HG02588 (cell line): ENCODE measurements at regions not wholly inside any gene's neighbourhood (a gene's known extent, or its start where the extent isn't known, plus 50 kb on each side); places are given as distances from the start of the nearest gene placed in this dataset.

Experiments
- ATAC-seq: cut with Tn5 transposase; IDR thresholded peaks from one replicate; pipeline ENCODE4 v1.9.1; 2021; ENCODE audit warnings: mild to moderate bottlenecking, moderate library complexity; ENCODE audit not compliant: unreplicated experiment

DNA sequence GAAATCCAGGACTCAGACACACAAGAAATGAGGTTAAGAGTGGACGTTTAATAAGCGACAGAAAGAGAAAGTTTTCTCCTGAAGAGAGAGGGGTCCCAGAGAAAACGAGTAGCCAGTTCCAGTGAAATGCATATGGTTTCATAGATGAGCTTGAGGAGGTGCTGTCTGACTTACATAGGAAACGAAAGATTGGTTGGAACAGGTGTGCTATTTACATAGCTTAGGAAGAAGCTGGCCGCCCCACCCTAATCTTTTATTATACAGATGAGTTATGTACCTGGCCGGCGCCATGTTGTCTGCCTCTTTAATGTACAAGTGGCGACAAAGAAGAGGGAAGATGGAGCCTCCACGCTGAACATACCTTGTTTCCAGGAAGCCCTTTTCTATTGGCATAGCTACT lies 223.0 kb downstream of the SLC6A15 start:
- no peak for ATAC-seq

DNA sequence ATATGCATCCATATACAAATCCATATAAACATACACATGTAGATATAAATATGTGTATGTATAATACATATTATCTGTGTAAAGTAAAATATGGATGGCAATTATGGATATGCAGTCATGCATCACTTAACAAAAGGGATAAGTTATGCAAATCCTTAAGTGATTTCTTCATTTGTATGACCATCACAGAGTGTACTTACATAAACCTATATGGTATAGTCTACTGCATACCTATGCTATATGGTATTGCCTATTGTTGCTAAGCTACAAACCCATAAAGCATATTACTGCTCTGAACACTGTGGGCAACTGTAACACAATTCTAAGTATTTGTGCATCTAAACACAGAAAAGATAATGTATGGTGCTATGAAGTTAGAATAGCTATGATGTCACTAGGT lies 227.2 kb downstream of the SLC6A15 start:
- ATAC-seq, result no peak

DNA sequence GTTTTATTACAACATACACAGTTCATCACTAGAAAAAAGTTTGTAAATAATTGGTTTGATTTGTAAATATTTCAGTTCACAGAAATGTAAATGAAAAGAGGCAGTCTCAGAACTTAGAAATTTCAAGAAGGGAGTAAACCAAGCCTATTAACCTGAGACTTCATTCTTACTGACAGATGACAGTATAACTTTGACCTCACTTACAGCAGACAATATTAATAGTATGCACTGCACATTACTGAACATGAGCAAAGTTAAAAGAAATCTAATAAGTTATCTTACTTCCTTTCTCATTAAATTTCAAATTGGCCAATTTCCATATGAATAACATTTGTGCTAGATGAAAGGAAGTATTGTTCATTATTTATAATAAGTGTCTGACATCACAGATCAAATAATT lies 235.8 kb downstream of the SLC6A15 start:
- no peak for ATAC-seq

DNA sequence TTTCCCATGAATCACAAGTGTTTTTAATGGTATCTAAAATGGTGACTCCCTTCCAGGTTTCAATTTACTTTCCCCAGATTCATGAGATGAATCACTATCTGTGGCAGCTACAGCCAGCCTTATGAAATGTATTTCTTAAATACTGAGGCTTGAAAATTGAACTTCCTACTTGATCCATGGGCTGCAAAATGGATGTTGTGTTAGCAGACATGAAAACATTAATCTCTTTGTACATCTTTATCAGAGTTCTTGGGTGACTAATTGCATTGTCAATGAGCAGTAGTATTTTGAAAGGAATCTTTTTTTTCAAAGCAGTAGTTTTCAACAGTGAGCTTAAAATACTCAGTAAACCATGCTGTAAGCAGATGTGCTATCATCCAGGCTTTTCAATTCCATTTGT lies 250.8 kb downstream of the SLC6A15 start:
- no peak for ATAC-seq

DNA sequence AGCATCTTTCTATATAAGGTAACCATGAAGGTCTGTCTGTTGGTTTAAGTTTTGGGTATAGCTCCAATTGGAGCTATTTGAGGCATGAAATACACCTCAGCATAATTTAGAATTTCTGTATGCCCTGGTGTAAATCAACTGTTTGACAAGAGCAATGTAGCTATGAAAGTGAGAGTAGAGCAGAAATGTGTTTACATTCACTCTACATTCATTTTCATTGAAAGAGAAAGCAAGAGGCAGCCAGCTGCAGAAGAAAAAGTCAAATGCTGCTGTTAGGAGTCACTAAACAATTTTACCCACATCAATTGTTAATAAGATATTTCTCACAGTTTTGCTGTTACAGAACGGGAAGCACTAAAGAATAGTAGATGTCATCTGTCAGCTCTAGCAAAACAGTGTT lies 252.5 kb downstream of the SLC6A15 start:
- no peak for ATAC-seq

DNA sequence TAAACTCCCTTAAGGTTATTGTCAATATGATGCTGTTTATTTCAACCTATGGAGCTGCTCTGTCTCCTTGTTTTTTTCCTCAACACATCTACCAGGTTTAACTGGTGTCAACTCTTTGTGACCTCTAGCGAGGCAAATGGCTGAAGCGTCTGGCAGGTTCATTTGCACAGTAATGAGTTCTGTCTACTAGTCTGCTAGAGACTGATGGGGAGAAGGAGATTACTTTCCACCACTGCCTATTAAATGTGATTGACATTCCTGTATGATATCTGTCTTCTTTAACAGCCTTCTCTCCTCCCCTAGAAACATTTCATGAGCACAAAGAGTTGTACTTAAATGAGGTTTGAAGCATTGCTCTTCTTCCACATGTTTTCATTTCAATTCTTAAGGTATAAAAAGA lies 253.7 kb downstream of the SLC6A15 start:
- no peak for ATAC-seq

DNA sequence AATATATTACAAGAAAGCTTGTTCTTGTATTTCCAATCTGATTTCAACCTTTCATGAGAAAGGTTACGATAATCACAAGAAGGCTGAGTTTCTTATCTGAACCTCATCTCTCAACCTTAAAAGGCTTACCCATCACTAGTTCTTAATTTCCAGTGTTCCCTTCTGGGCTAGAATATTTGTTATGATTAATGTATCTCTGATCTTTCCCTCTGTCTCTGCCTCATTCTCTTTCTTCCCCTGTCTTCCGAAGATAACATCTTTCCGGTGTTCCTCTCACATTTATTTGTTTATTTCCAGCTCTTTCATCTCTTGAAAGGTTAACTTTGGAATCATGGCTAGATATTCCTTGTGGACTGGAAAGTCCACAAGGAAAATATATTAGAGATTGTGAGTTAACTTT lies 255.9 kb downstream of the SLC6A15 start:
- ATAC-seq, result no peak

DNA sequence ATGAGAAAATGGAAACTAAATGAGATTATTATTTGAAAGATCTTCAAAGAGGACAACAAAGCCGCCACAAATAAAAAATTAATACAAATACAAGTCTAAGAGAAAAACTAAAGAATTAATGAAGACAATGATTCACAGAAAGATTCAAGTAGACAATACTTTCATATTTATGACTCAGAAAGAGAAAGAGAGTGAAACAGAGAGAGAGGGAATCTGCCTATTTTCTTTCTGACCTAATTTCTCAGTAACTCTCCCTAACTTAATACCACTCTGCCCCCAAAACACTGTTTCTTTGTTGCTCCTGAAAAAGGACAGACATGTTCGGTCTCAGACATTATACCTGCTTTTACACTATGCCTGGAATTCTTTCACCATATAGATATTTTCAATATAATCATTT lies 259.1 kb downstream of the SLC6A15 start:
- no peak for ATAC-seq

DNA sequence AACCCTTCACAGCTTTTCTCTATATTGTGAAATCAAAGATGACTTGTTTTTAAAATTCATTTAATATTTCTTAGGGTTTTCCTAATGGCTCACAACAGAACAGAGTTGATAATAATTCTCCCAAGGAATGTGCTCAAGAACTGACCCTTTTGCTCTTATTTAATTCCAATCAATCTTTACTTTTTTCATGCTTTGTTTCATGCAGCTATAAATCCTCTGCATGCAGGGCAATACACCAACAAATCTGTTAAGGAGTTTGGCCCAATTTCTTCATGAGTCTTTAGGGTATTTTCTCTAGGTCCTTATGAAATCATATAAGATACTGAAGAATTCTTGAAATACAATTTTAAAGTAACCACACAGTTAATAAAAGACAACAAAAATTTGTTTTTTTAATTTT lies 264.2 kb downstream of the SLC6A15 start:
- ATAC-seq, result no peak

DNA sequence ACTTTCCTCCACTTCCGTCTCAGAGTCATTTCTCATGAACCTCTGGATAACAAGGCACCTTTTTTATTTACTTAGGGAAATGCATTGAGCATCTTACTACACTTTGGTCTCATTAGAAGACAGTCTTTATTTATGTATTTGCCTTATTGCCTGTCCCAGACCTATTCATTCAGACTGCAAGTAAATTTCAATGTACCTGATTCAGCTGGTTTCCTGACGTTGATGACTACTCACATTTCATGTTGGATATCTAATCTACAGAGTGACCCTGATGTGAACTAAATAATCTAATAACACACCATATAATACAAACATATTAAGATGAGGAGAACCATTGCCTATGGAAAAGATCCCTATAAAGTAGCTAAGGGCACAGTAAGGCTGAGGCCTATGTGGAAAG lies 267.7 kb downstream of the SLC6A15 start:
- no peak for ATAC-seq

DNA sequence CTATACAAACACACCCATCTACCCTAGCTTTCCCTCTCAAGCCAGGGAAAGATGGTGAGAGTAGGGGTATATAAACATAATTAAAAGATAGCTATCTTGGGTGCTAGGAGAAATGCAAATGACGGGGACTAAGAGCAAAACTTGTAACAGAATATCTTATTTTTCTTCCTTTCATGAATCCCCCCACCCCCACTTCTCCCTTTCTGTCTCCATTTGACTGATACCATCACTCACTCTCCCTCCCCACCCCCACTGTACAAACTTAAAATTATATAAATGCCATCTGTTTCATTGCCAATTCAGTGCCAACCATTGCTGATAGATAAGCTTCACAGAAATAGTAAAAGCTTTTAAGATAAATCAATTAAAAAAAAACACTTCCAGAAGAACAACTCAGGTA lies 268.6 kb downstream of the SLC6A15 start:
- no peak for ATAC-seq

DNA sequence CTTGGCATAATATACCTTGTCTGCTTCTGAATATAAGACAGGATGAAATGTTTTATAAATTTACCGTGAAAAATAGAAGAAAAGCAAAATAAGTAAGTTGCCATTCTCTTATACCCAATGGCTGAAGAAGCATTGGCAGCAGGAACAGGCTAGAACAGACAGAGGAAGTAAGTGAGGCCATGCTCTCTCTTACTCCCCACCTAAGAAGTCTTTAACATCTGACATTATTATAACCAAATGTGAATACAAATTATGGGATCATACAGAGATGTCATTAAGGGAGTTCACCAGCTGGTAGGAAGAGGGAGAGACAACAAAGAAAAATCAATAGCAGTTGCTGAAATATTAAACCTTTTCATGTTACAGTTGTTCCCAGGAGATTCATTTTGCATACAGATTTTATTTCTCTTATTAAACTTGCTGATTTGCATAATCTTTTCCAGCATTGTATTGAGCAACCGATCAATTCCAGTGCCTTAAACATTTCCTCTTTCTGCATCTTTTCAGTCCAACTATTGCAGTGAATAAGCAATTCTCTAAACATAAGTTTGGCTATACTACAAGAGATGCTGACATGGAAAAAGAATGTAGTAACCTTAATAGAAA lies 270.6 kb downstream of the SLC6A15 start:
- ATAC-seq, result no peak

DNA sequence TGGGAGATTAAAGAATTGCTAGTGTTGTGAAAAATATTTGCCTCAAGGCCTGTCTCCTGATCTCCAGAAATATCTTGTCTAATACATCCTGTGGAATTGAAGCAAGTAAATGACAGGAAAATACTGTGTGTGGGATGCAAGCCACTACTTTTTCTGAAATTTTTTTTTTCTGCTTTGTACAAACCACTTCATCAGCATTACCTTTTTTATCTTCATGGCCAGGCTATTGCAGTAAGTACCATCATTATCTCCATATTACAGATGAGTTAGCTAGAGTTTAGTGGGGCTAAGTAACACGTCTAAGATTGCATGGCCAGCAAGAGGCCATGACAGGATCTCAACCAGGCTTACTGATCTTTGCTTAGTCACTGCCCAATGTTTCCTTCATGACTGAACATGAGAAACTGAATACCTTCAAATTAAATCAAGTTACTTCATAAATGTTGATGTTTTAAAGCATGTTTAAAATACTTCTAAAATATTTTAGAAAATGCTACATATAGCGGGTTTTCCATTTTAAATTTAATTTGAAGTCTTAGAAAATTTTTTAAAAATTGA lies 273.7 kb downstream of the SLC6A15 start:
- ATAC-seq, result no peak

DNA sequence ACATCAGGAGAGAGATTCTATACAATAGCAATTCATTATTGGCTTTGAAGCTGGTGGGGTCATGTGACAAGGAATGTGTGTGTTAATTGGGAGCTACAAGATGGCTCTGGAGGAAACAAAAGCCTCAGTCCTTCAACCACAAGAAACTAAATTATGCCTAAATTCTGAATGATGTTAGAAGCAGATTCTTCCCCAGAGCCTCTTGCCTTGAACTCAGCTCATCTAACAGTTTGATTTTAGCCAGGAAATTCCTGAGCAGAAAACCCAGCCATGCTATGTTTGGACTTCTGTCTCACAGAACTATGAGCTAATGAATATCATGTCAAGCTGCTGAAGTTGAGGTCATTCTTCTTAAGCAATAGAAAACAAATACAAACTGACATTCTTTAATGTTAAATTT lies 274.7 kb downstream of the SLC6A15 start:
- ATAC-seq, result no peak

DNA sequence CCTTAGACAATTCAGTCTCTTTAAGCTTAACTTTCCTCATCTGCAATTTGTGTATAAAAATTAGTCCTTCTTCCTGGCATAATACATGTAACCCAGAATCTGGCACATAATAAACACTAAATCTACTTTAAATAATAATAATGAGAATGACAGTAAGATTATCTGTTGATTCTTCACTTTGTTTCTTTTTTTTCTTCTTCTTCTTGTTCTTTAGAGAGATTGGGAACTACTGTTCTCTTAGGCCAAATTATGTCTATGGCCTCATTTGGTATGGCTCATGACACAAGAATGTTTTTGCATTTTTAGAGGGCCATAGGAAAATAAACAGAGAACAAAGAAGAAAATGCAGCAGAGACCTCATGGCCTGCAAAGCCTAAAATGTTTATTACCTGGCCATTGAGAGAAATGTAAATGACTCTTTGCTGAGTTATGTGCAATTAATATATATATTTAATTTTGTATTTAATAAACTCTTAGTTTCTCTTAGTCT lies 275.8 kb downstream of the SLC6A15 start:
- no peak for ATAC-seq

DNA sequence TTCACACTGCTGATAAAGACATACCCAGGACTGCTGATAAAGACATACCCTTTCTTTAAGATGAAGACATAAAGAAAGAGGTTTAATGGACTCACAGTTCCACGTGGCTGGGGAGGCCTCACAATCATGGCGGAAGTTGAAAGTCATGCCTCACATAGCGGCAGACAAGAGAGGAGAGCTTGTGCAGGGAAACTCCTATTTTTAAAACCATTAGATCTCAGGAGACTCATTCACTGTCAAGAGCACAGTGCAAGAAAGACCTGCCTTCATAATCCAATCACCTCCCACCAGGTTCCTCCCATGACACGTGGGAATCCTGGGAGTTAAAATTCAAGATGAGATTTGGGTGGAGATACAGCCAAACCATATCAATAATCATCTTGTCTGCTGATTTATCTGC lies 278.1 kb downstream of the SLC6A15 start:
- no peak for ATAC-seq

DNA sequence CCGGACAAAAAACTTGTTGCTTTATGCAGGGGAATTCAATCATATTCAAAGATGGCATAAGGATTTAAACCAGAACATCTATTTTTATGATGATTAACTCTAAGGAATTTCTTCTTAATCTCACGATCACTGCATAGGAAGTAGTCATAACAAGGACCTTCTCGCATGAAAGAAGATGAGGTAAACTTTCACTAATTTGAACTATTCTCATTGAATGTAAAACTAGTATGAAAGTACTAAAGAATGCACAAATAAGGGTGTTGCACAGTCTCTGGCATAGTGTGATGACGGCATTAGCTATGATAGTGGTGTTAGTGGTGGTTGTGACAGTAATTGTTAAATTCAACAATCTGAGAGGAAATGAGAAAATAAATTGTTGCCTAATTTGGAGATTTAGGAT lies 280.0 kb downstream of the SLC6A15 start:
- ATAC-seq, result no peak

DNA sequence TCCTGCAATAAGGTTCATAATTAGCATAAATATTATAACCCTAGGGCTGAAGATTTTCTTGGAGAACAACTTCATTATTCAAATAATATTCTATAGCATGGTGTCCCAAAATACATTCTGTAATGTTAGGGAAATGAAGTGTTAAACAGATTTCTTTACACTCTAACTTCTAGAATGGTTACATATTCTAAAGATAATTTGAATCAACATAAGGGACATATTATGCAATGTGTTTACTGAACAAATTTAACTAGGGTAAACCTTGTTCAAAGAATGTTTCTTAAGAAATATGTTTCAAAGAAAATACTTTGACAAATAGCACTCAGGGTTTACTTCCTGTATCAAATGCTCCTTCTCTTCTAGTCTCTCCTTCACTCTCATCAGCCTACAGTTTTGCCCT lies 281.6 kb downstream of the SLC6A15 start:
- no peak for ATAC-seq

DNA sequence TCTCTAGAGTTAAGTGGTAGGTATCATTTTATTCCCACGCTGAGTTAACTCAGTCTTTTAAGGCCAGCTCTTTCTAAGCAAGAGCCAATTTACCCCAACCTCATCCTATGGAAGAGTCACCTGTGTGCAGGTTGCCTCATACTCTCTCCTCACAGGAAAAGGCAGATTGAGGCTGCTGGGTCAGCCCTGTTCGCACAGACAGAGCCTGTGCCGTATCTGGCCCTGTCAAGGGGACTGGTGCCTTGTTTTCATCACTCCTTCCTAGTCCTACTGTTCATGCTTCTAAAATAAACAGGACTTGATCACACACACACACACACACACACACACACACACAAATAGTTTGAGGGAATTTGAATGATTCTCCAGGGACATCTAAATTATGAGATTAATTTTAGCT lies 285.0 kb downstream of the SLC6A15 start:
- ATAC-seq, result no peak

DNA sequence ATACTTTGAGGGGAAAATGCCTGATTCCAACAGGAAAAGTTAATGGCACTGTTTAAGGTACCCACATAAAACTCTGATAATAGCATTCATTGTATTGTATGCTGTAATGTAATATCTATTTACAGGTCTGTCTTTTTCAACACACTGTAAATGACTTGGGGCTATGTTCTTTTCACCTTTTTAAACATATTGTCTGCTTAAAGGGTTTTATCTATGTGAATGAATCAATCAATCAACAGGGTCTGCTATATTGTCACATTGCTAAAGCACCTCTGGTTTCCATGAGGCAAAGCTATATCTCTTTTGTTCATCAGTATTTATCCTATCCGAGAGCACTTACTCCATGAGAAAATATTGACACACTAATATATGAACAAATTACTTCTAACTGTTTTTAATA lies 288.0 kb downstream of the SLC6A15 start:
- ATAC-seq, result no peak

DNA sequence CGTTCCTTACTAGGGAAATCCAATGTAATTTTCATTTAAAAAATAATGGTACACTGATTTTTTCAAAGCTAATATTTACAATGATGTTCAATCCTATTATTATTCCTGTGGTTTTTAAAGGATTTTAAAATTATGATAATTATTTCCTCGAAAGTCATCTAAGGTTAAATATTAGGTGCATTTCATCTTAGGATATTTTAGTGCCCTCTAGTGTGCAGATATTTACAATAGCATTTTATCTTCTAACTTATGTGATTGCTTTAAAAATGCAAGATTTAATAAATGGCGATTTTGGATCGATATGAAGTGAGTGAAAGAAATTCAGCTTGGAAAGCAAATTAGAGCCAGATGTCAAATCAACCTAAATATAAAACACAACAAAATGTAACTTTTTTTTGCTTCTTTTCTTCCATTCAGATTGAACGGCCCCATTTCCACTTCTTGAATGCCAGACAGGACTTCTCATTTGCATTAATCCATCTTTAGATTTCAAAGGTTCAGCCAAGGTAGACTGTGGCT lies 293.5 kb downstream of the SLC6A15 start:
- no peak for ATAC-seq

DNA sequence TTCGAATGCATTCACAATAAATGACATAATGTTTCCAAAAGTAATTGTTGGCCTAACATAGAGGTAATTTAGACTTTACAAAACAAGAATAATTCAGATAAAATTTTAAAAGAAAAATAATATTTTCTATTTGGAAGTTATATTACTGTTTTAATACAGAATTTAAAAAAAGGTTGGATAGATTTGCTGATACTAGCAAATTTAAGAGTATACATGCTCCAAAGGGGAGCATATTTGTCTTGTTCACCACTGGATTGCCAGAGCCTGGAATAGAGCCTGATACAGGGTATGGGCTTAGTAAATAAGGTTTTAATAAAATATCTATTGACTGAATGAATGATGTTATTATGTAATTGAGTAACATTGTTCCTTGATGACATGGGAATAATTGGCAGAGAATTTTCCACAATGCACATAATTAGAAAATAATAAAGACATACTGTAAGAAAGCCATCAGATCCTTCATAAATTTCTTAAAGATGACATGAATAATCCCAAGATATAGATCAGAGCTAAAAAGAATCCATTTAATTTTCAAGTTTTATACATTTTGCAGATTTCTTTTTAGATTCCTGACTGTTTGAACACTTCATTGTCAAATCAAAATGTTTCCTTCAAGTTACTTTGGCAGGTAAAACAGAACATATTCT lies 305.3 kb downstream of the SLC6A15 start:
- no peak for ATAC-seq
